Osteocyte (in vitro differentiated cells): ENCODE measurements at regions not wholly inside any gene's neighbourhood (a gene's known extent, or its start where the extent isn't known, plus 50 kb on each side); places are given as distances from the start of the nearest gene placed in this dataset.

Experiments
- DNase-seq: peaks from one replicate; pipeline ENCODE4 v3.0.0; 2021; ENCODE audit warnings: mixed read lengths; ENCODE audit not compliant: unreplicated experiment; ENCODE audit errors: extremely low spot score
- H3K27ac Mint-ChIP-seq: one replicate; pipeline ENCODE4 v1.8.0; 2021; ENCODE audit warnings: mild to moderate bottlenecking, mixed read lengths; ENCODE audit not compliant: unreplicated experiment
- H3K27me3 Mint-ChIP-seq: one replicate; pipeline ENCODE4 v1.8.0; 2021; ENCODE audit warnings: mixed read lengths; ENCODE audit not compliant: unreplicated experiment
- H3K36me3 Mint-ChIP-seq: one replicate; pipeline ENCODE4 v1.8.0; 2021; ENCODE audit warnings: mixed read lengths; ENCODE audit not compliant: unreplicated experiment
- H3K4me1 Mint-ChIP-seq: one replicate; pipeline ENCODE4 v1.8.0; 2021; ENCODE audit warnings: mixed read lengths; ENCODE audit not compliant: unreplicated experiment
- H3K4me3 Mint-ChIP-seq: one replicate; pipeline ENCODE4 v1.8.0; 2021; ENCODE audit warnings: mild to moderate bottlenecking, moderate library complexity, mixed read lengths; ENCODE audit not compliant: unreplicated experiment
- H3K9me3 Mint-ChIP-seq: one replicate; pipeline ENCODE4 v1.8.0; 2021; ENCODE audit warnings: mixed read lengths; ENCODE audit not compliant: unreplicated experiment
- TF ChIP-seq, protein P1 (sequence below): fragments of 200-600 bp; sonication (generic); IDR thresholded peaks from 2 replicates; pipeline ENCODE4 v1.5.0; 2021; ENCODE audit warnings: antibody characterized with exemption, mild to moderate bottlenecking, moderate library complexity

DNA sequence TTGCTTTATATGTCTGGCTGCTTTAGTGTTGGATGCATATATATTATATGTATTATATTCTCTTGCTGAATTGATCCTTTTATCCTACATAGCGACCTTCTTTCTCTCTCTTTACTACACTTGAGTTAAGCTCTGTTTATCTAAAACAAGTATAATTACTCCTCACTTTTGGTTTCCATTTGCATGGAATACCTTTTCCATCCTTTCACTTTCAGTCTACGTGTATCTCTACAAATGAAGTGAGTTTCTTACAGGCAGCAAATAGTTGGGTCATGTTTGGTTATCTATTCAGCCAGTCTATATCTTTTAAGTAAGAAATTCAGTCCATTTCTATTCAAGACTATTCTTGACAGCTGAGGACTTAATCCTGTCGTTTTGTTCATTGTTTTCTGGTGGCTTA lies 167.5 kb upstream of the USP38 start:
- TF ChIP-seq, protein P1, sequence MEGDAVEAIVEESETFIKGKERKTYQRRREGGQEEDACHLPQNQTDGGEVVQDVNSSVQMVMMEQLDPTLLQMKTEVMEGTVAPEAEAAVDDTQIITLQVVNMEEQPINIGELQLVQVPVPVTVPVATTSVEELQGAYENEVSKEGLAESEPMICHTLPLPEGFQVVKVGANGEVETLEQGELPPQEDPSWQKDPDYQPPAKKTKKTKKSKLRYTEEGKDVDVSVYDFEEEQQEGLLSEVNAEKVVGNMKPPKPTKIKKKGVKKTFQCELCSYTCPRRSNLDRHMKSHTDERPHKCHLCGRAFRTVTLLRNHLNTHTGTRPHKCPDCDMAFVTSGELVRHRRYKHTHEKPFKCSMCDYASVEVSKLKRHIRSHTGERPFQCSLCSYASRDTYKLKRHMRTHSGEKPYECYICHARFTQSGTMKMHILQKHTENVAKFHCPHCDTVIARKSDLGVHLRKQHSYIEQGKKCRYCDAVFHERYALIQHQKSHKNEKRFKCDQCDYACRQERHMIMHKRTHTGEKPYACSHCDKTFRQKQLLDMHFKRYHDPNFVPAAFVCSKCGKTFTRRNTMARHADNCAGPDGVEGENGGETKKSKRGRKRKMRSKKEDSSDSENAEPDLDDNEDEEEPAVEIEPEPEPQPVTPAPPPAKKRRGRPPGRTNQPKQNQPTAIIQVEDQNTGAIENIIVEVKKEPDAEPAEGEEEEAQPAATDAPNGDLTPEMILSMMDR = no peak
- Mint-ChIP-seq H3K27me3 (peaks cover 3% of the 10 kb centered on the region), H3K27ac (no peak overlapping the region), H3K9me3 (peaks cover 4% of the 10 kb centered on the region), H3K4me1 (no peaks in the 10 kb centered on the region), H3K36me3 (no peaks in the 10 kb centered on the region), H3K4me3 (no peak overlapping the region)
- DNase-seq = no peak

GRCh38 chr4:143019351-143019750 lies 165.4 kb upstream of the USP38 start:
- TF ChIP-seq, protein P1 = no peak
- Mint-ChIP-seq H3K4me3 (no peak overlapping the region), H3K27ac (no peak overlapping the region), H3K36me3 (no peaks in the 10 kb centered on the region), H3K9me3 (peaks cover 4% of the 10 kb centered on the region), H3K27me3 (peaks cover 3% of the 10 kb centered on the region), H3K4me1 (no peaks in the 10 kb centered on the region)
- no peak for DNase-seq

DNA sequence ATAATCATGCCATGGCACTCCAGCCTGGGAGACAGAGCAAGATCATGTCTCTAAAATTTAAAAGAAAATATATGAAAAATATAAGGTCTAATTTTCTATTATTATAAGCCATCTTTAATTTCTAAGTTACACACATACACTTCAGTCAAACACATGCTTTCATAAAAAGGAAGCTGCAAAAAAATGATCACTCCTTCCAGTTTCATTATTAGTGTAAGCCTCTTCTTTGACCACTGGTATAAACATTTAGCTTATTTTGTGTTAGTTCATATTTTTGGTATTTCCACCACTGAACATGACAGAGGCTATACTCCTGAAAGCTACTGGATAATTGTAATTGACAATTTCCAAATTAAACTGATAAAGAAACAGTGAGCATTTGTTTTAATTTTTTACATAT lies 163.3 kb upstream of the USP38 start:
- TF ChIP-seq, protein P1 = no peak
- H3K27ac Mint-ChIP-seq = no peak overlapping the region

DNA sequence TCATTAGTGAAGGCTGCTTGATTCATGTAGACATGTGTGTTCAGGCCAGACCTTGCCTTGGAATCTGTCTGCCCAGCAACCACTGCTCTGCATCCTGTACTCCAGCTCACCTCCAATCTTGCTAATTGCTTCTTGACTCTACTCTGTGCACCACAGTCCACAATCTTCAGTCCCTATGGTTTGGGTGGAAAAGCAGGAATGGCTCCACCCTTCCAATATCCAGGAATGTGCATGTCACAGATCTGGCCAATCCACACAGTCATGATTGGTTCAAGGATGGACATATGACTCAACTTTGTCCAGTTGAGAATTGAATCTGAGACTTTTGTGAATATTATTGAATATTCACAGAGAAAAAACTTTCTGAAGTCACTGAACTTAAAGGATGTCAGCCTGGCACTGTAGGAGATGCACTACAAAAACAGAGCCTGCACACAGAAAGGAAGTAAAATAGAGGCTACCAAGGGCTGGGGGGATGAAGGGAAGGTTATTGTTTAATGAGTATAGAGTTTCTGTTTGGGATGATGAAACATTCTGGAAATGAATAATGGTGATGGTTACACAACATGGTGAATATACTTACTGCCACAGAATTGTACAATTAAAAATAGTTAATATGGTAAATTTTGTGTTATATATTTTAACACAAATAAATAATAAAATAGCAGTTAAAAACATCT lies 161.3 kb upstream of the USP38 start:
- H3K36me3 Mint-ChIP-seq = no peaks in the 10 kb centered on the region
- TF ChIP-seq, protein P1 = no peak
- H3K4me3 Mint-ChIP-seq = no peak overlapping the region
- no peak overlapping the region for H3K27ac Mint-ChIP-seq
- no peaks in the 10 kb centered on the region for H3K27me3 Mint-ChIP-seq
- no peaks in the 10 kb centered on the region for H3K9me3 Mint-ChIP-seq
- no peak for DNase-seq
- H3K4me1 Mint-ChIP-seq = no peaks in the 10 kb centered on the region

More for the DNA sequence above, 163.3 kb upstream of the USP38 start:
- no peaks in the 10 kb centered on the region for H3K9me3 Mint-ChIP-seq
- no peak for DNase-seq
- H3K4me1 Mint-ChIP-seq = no peaks in the 10 kb centered on the region
- H3K4me3 Mint-ChIP-seq = no peak overlapping the region
- H3K27me3 Mint-ChIP-seq = no peaks in the 10 kb centered on the region
- H3K36me3 Mint-ChIP-seq = no peaks in the 10 kb centered on the region

DNA sequence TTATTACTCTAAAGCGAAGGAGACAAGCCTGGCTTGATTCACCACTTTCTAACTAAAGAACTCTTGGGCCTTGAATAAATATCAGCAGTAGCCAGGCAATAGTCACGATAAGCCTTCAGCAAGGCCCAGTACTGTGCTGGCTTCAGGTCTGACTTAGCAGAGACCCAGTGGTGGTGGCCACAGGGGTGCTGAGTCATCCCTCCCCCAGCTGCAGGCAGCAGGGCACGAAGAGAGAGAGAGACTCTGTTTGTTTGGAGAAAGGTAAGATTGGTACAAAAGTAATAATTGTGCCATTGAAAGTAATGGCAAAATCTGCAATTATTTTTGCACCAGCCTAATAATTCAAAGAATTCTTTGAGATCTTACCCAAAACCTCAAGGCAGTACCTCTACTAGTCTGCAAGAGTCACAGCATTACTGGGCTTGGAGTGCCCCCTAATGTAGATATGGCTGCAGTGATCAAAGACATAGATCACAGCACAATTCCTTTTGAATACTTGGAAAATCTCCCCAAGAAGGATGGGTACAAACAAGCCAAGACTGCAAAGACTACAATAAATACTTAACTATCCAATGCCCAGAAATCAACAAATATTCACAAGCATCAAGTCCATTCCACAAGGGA lies 159.5 kb upstream of the USP38 start:
- no peaks in the 10 kb centered on the region for H3K36me3 Mint-ChIP-seq
- TF ChIP-seq, protein P1 = peak; percentile 24
- no peak for DNase-seq
- peaks cover 15% of the 10 kb centered on the region for H3K9me3 Mint-ChIP-seq
- no peak overlapping the region for H3K4me3 Mint-ChIP-seq
- no peaks in the 10 kb centered on the region for H3K27me3 Mint-ChIP-seq
- no peak overlapping the region for H3K27ac Mint-ChIP-seq
- no peaks in the 10 kb centered on the region for H3K4me1 Mint-ChIP-seq
